B cell (primary cell): ENCODE measurements at regions not wholly inside any gene's neighbourhood (a gene's known extent, or its start where the extent isn't known, plus 50 kb on each side); places are given as distances from the start of the nearest gene placed in this dataset.

Experiments used
- ATAC-seq: fragments of 200-7000 bp; cut with Tn5 transposase; one replicate; pipeline ENCODE4 v1.10.0; 2021; ENCODE audit warnings: low read depth, mild to moderate bottlenecking, moderate number of reproducible peaks, moderate library complexity
- CTCF ChIA-PET: fragments of 350-600 bp; sonication (Branson Sonifier 250); formaldehyde crosslinking; loops from one replicate; lab custom pipeline; 2021; ENCODE audit warnings: antibody characterized with exemption, inconsistent platforms; lab: Charles Lee
- POLR2A ChIA-PET: fragments of 350-600 bp; sonication (Branson Sonifier 250); formaldehyde crosslinking; loops from one replicate; lab custom pipeline; 2021; ENCODE audit warnings: antibody characterized with exemption; lab: Charles Lee
- DNase-seq: peaks from one replicate; pipeline ENCODE4 v3.0.0; 2013
- H2AFZ ChIP-seq: 2 replicates; pipeline ENCODE4 v1.6.1; 2012; ENCODE audit warnings: mild to moderate bottlenecking, low read depth, low read length; ENCODE audit not compliant: insufficient read depth, poor library complexity, severe bottlenecking
- H3K27ac ChIP-seq, 2 donors: 1 replicate in 1 of 2; 2 replicates in 1 of 2; pipeline ENCODE4 v1.5.1; 2012 to 2013; ENCODE audit warnings: low read length in 2 of 2, mild to moderate bottlenecking in 2 of 2, moderate library complexity in 1 of 2
- H3K27me3 ChIP-seq, 4 experiments: fragments of 200-600 bp in 1 of 4; sonication (generic) in 1 of 4; replicated peaks in 1 of 4; 1 replicate in 2 of 4; 2 replicates in 2 of 4; pipeline versions ENCODE4 v1.6.1 to v1.7.0; 2013 to 2016; ENCODE audit warnings: low read length in 3 of 4, mild to moderate bottlenecking in 2 of 4, mixed read lengths in 1 of 4, moderate library complexity in 1 of 4; ENCODE audit not compliant: insufficient read depth in 4 of 4, control insufficient read depth in 3 of 4; ENCODE audit errors: control extremely low read depth in 1 of 4
- H3K36me3 ChIP-seq, 2 experiments: replicated peaks in 1 of 2; 1 replicate in 1 of 2; 2 replicates in 1 of 2; pipeline versions ENCODE4 v1.6.1 to v1.7.1; 2013; ENCODE audit warnings: low read length in 1 of 2; ENCODE audit not compliant: insufficient read depth in 2 of 2, control insufficient read depth in 1 of 2; ENCODE audit errors: control extremely low read depth in 1 of 2, extremely low read depth in 1 of 2
- H3K4me1 ChIP-seq, 2 donors: fragments of 200-600 bp in 1 of 2; sonication (generic) in 1 of 2; 1 replicate in 1 of 2; 2 replicates in 1 of 2; pipeline versions ENCODE4 v1.5.1 to v1.6.1; 2013 to 2017; ENCODE audit warnings: low read length in 2 of 2; ENCODE audit not compliant: control insufficient read depth in 2 of 2, insufficient read depth in 2 of 2
- H3K4me2 ChIP-seq: replicated peaks from 2 replicates; pipeline ENCODE3; 2012; ENCODE audit warnings: mild to moderate bottlenecking, low read depth, low read length; ENCODE audit not compliant: poor library complexity, severe bottlenecking
- H3K4me3 ChIP-seq, 5 experiments: fragments of 200-600 bp in 1 of 5; sonication (generic) in 1 of 5; 1 replicate in 3 of 5; 2 replicates in 2 of 5; pipeline versions ENCODE4 v1.5.1 to v1.7.0; 2011 to 2016; ENCODE audit warnings: low read length in 4 of 5, mild to moderate bottlenecking in 4 of 5, low read depth in 2 of 5, control low read depth in 1 of 5, moderate library complexity in 1 of 5; ENCODE audit not compliant: insufficient read depth in 1 of 5; ENCODE audit errors: control extremely low read depth in 1 of 5, extremely low read depth in 1 of 5
- H3K79me2 ChIP-seq: fragments of 200-600 bp; sonication (generic); one replicate; pipeline ENCODE4 v1.6.0; 2016; ENCODE audit warnings: low read length; ENCODE audit not compliant: control insufficient read depth, insufficient read depth
- H3K9ac ChIP-seq: fragments of 200-600 bp; sonication (generic); 2 replicates; pipeline ENCODE4 v1.6.1; 2017; ENCODE audit warnings: mild to moderate bottlenecking, low read length, moderate library complexity
- H3K9me3 ChIP-seq, 3 donors: one replicate each; pipeline versions ENCODE4 v1.6.1 to v1.7.1; 2013; ENCODE audit warnings: low read length in 2 of 3; ENCODE audit not compliant: control insufficient read depth in 2 of 3, insufficient read depth in 1 of 3; ENCODE audit errors: control extremely low read depth in 1 of 3
- H4K20me1 ChIP-seq: 2 replicates; pipeline ENCODE4 v1.6.0; 2012; ENCODE audit warnings: mild to moderate bottlenecking, low read length; ENCODE audit not compliant: insufficient read depth, control insufficient read depth, poor library complexity, severe bottlenecking
- H3K27ac Mint-ChIP-seq: one replicate; pipeline ENCODE4 v1.8.0; 2021; ENCODE audit warnings: mixed read lengths
- H3K27me3 Mint-ChIP-seq: one replicate; pipeline ENCODE4 v1.8.0; 2021; ENCODE audit warnings: mixed read lengths
- H3K4me1 Mint-ChIP-seq: one replicate; pipeline ENCODE4 v1.8.0; 2021; ENCODE audit warnings: mixed read lengths
- H3K4me3 Mint-ChIP-seq: one replicate; pipeline ENCODE4 v1.8.0; 2021; ENCODE audit warnings: mixed read lengths
- H3K9me3 Mint-ChIP-seq: one replicate; pipeline ENCODE4 v1.8.0; 2022; ENCODE audit warnings: mixed read lengths; ENCODE audit not compliant: insufficient read depth
- EZH2 ChIP-seq: IDR thresholded peaks from 2 replicates; pipeline ENCODE4 v1.6.1; 2012; ENCODE audit warnings: borderline replicate concordance, low read depth, mild to moderate bottlenecking, moderate library complexity, low read length; ENCODE audit not compliant: insufficient read depth, poor library complexity, severe bottlenecking
- WGBS: methylation state at CpG from one replicate; pipeline ENCODE4 v1.1.5; 2013; ENCODE audit warnings: missing lambda C conversion rate; ENCODE audit not compliant: insufficient coverage; 5-methylcytosine and 5-hydroxymethylcytosine counted together
- intact Hi-C: fragments of 100-400 bp; cut with micrococcal nuclease; formaldehyde crosslinking; loops from one replicate; pipeline ENCODE4 v1.10.0; 2022
- TF ChIP-seq, protein P1 (sequence below): fragments of 200-600 bp; IDR thresholded peaks from one replicate; pipeline ENCODE4 v1.8.0; 2022; ENCODE audit warnings: antibody characterized with exemption, mild to moderate bottlenecking

DNA sequence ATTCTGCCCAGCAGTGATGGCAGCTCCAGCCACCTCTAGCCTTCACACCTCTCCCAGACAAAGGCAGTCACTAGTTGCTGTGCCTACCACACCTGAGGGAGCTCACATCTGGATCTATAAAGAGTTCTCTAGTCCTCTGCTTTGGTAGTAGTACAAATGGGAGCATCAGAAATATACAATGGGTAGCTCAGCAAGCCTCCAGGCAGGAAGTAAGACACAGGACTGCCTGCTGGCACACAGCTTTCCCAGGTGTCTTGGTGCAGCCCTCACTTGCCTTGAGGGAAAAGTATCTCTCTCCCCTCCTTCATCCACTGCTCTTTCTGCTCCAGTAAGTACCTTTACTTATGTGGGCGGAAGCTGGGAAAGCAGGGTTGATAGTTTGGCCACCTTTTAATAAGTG lies 212.9 kb upstream of the SLC7A11 start:
- intact Hi-C loops = no loop called here
- Histone ChIP-seq H3K36me3 (no peaks in the 10 kb centered on the region), H2AFZ (no peak overlapping the region), H3K27ac (no peak overlapping the region), H3K9ac (no peak overlapping the region), H3K9me3 (peaks cover 0 to 2% (median 0%) of the 10 kb centered on the region in 3 donors), H3K27me3 (no peaks in the 10 kb centered on the region), H4K20me1 (no peaks in the 10 kb centered on the region), H3K79me2 (no peaks in the 10 kb centered on the region), H3K4me2 (no peak overlapping the region), H3K4me1 (no peaks in the 10 kb centered on the region), H3K4me3 (no peak overlapping the region)
- no peaks in the 10 kb centered on the region for H3K4me1 Mint-ChIP-seq
- POLR2A ChIA-PET = no interaction called here
- no peak overlapping the region for H3K4me3 Mint-ChIP-seq
- TF ChIP-seq, protein P1, sequence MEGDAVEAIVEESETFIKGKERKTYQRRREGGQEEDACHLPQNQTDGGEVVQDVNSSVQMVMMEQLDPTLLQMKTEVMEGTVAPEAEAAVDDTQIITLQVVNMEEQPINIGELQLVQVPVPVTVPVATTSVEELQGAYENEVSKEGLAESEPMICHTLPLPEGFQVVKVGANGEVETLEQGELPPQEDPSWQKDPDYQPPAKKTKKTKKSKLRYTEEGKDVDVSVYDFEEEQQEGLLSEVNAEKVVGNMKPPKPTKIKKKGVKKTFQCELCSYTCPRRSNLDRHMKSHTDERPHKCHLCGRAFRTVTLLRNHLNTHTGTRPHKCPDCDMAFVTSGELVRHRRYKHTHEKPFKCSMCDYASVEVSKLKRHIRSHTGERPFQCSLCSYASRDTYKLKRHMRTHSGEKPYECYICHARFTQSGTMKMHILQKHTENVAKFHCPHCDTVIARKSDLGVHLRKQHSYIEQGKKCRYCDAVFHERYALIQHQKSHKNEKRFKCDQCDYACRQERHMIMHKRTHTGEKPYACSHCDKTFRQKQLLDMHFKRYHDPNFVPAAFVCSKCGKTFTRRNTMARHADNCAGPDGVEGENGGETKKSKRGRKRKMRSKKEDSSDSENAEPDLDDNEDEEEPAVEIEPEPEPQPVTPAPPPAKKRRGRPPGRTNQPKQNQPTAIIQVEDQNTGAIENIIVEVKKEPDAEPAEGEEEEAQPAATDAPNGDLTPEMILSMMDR = no peak
- TF ChIP-seq EZH2 = no peak
- H3K27me3 Mint-ChIP-seq = no peaks in the 10 kb centered on the region
- WGBS = no CpG with 5 or more reads among the region's 1 CpG
- no peak overlapping the region for H3K27ac Mint-ChIP-seq
- no peak for DNase-seq
- CTCF ChIA-PET = no interaction called here
- H3K9me3 Mint-ChIP-seq = peaks cover 2% of the 10 kb centered on the region
- ATAC-seq = no peak

DNA sequence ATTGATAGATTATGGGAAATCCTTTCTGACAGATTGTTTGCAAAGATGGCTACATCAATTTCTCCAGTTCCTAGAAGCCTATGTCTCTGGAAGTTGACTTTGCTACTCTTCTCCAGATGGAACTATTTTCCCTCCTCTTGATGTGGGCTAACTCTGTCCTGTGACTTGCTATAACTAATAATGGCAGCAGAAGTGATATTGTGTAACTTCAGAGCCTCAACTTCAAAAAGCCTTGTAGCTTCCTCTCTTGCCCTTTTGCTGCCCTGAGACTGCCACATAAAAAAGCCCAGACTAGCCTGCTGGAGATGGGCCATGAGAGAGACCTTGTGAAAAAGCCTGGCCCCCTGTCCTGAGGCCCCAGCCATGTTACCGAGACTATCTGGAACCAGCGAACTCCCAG lies 210.7 kb upstream of the SLC7A11 start:
- DNase-seq = no peak
- POLR2A ChIA-PET = no interaction called here
- Mint-ChIP-seq H3K27me3 (no peaks in the 10 kb centered on the region), H3K9me3 (no peaks in the 10 kb centered on the region), H3K4me1 (no peaks in the 10 kb centered on the region), H3K4me3 (no peak overlapping the region), H3K27ac (no peak overlapping the region)
- CTCF ChIA-PET = no interaction called here
- Histone ChIP-seq H3K4me3 (no peak overlapping the region), H3K27ac (no peak overlapping the region), H3K4me1 (no peaks in the 10 kb centered on the region), H3K79me2 (no peaks in the 10 kb centered on the region), H3K9me3 (peaks cover 0 to 2% (median 0%) of the 10 kb centered on the region in 3 donors), H3K27me3 (no peaks in the 10 kb centered on the region), H2AFZ (no peak overlapping the region), H3K36me3 (no peaks in the 10 kb centered on the region), H4K20me1 (no peaks in the 10 kb centered on the region), H3K9ac (no peak overlapping the region), H3K4me2 (no peak overlapping the region)
- TF ChIP-seq, protein P1 = no peak
- TF ChIP-seq EZH2 = no peak
- intact Hi-C loops = no loop called here
- ATAC-seq = no peak
- 94% methylated on average over 2 of the region's 2 CpGs for WGBS
